Hindlimb muscle (tissue), 1 donor: ENCODE measurements at regions not wholly inside any gene's neighbourhood (a gene's known extent, or its start where the extent isn't known, plus 50 kb on each side); places are given as distances from the start of the nearest gene placed in this dataset.
A peak's percentile ranks its signal among the peaks of the same experiment; 100 is the strongest.
"Not testable (repeated sequence)": the region's sequence is repeated elsewhere in the genome, so short reads cannot be mapped to it uniquely, and the experiment has no call there.

Experiments
- DNase-seq: peaks from one replicate; pipeline ENCODE4 v3.0.0-alpha.2; 2013

- no peak for DNase-seq
Measured at GRCh38 chr10:90286406-90286805, 571.4 kb downstream of the HTR7 start.

GRCh38 chr10:90286941-90287340, 570.9 kb downstream of the HTR7 start:
- no peak for DNase-seq

DNA sequence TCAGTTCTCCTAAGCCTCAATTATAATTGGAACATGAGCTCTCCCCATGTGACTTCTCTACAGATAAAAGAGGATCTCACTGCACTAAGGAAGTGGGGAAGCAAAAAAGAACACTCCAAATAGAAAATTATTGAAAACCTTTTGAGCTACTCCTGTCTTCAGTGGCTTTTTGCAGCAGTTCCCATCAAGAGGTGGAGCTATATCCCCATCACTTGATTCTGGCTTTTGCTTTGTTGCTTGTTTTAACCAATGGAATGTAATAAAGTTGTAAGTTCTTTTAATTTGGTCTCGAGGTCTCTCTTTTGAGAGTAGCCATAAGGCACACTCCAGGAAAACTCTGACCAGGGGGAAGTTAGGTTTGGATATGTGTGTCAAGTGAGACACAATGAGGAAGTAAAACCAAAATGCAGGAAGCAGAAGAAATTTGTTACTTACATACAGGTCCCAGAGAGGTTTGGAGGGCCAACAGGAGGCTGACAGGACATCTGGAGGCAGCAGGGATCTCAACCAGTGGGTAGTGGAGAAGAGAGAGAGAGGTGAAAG, 569.4 kb downstream of the HTR7 start:
- peak; percentile 34 for DNase-seq

- no peak for DNase-seq
Measured at GRCh38 chr10:90289037-90289436, 568.8 kb downstream of the HTR7 start.

DNA sequence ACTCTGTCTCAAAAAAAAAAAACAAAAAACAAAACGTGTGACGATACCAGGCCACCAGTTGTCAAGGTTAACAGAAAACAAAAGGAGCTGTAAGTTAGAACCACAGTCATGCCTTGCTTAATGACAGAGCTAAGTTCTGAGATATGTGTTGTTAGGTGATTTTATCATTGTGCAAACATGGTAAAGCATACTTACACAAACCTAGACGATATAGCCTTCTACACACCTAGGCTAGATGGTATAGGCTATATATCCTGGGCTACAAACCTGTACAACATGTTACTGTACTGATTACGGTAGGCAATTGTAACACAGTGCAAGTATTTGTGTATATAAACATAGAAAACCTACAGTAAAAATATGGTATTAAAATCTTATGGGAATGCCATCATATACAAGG, 564.2 kb downstream of the HTR7 start:
- DNase-seq, result no peak

GRCh38 chr10:90294821-90295540, 562.9 kb downstream of the HTR7 start:
- DNase-seq, result not testable (repeated sequence)

DNA sequence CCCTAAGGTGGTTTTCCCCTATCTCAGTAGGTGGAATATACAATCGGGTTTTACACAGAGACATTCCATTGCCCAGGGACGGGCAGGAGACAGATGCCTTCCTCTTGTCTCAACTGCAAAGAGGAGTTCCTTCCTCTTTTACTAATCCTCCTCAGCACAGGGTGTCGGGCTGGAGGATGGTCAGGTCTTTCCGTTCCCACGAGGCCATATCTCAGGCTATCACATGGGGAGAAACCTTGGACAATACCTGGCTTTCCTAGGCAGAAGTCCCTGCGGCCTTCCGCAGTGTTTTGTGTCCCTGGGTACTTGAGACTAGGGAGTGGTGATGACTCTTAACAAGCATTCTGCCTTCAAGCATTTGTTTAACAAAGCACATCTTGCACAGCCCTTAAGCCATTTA, 555.8 kb downstream of the HTR7 start:
- DNase-seq, result not testable (repeated sequence)

GRCh38 chr10:90302758-90303481, 554.9 kb downstream of the HTR7 start:
- no peak for DNase-seq

DNA sequence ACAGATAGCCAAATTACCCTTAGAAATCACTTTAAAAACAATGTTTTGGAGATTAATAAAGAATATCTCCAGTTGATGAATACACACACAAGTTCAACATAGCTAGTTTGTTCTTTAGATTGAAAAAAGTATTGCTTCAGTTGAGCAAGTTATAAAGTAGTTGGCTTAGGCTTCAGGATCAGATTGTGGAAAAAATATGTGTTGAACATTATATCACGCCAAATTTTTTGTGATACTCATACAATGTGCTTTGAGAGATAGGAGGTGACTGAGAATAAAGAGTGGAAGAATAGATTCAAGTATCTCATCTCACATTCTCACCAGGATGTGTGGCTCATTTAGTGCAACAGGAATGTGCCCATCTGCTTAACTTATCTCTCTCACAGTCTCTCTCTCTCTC, 553.3 kb downstream of the HTR7 start:
- DNase-seq, result no peak

GRCh38 chr10:90306187-90306586, 551.7 kb downstream of the HTR7 start:
- peak; percentile 76 for DNase-seq

GRCh38 chr10:90308223-90308622, 549.6 kb downstream of the HTR7 start:
- DNase-seq, result peak; percentile 26

DNA sequence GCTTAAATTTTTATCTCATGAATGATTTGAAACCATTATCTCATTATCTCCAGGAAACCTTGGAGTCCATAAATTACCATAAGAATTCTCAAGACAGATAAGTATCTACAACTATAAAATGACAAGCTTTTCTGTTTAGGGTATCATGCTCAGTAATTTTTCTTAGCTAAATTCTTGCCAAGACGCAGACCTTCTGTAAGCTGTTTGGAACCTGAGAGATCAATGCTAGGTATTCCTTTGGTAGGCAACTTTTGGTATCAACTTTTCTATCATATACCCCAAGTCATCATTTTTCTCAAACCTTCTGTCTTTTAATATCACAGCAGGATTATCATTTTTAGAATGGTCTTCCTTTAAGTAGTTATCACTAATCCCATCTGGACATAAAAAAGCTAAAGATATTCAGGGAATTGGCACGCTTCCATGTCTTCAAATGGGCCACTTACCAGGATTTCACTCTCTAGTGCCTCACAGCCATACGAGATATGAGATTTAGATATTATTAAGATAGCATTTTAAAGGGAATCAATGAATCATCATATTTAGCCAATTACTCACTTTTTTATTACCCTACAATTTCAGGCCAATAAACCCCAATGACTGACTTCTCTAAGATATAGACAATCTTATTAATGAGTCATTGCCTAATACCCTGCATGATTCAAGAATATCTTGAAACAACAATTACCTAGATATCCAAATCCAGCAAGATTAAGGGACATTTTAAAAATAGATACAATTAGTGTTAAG, 544.1 kb downstream of the HTR7 start:
- DNase-seq, result no peak

- no peak for DNase-seq
Measured at GRCh38 chr10:90314718-90315117, 543.1 kb downstream of the HTR7 start.

DNA sequence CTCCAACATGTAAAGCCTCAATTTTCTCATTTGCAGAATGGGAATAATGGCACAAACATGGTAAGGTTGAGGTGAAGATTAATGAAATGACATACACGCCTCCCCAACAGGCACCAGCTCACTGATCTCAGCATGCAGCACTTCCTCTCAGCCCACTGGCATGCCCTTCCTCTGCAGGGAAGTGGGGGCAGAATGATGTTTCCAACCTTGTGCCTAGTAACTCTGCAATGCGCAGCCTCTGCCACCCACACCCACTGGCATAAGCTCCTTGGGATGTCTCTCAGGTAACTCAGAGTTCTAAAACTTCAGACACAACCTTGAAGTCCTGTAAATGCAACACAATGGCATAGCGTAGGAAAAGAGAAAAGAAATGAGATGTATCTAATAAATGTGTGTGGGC, 540.7 kb downstream of the HTR7 start:
- DNase-seq, result no peak

DNA sequence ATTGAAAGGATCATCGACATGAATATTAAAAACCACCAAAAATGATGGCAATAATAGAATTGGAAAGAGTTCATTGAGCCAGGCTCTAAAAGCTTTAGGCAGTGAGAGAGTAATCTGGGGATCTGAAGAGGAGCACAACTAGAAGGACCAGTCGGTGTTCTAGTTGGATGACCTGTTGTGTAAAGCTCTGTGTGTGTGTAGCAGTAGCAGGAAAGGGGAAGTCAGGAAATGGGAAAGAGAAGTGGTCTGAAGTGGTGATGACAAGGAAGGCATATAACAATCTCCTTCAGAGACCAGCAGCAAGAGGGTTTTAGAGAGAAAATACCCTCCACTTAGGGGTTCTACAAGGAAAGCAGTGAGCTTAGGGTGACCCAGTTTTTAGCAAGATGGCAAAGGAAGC, 539.2 kb downstream of the HTR7 start:
- DNase-seq, result no peak

GRCh38 chr10:90319188-90319914, 538.5 kb downstream of the HTR7 start:
- DNase-seq, result no peak

GRCh38 chr10:90321132-90321816, 536.6 kb downstream of the HTR7 start:
- DNase-seq, result no peak

- DNase-seq, result no peak
Measured at GRCh38 chr10:90326498-90327267, 531.2 kb downstream of the HTR7 start.

- DNase-seq, result no peak
Measured at GRCh38 chr10:90327611-90328010, 530.2 kb downstream of the HTR7 start.

- no peak for DNase-seq
Measured at GRCh38 chr10:90328459-90328858, 529.4 kb downstream of the HTR7 start.

DNA sequence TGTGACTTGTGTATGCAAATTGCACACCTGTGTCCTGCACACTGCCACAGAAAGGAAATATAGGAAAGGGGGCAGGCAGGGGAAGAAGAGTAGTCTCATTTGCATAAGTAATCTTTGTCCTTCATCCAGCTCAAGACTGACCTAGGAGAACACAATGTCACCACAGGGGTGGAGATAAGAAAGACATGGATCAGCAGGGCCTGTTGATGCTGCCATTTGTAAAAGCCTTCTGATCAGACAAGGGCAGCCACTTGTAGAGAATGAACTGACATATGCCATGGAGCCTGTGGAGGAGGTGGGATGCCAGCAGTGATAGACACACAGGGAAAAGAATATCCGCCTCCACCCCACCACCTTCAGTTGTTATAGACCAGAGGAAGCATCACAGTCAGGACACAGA, 528.9 kb downstream of the HTR7 start:
- DNase-seq, result no peak
